ENCODE measurements at regions not wholly inside any gene's neighbourhood (a gene's known extent, or its start where the extent isn't known, plus 50 kb on each side); places are given as distances from the start of the nearest gene placed in this dataset.

- TF ChIP-seq, protein P1, sequence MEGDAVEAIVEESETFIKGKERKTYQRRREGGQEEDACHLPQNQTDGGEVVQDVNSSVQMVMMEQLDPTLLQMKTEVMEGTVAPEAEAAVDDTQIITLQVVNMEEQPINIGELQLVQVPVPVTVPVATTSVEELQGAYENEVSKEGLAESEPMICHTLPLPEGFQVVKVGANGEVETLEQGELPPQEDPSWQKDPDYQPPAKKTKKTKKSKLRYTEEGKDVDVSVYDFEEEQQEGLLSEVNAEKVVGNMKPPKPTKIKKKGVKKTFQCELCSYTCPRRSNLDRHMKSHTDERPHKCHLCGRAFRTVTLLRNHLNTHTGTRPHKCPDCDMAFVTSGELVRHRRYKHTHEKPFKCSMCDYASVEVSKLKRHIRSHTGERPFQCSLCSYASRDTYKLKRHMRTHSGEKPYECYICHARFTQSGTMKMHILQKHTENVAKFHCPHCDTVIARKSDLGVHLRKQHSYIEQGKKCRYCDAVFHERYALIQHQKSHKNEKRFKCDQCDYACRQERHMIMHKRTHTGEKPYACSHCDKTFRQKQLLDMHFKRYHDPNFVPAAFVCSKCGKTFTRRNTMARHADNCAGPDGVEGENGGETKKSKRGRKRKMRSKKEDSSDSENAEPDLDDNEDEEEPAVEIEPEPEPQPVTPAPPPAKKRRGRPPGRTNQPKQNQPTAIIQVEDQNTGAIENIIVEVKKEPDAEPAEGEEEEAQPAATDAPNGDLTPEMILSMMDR (conservative IDR thresholded peaks at IDR 0.05 in 1 of 2, IDR thresholded peaks at IDR 0.05 in 1 of 2; ENCODE audit: low read depth in 1 of 2, low read length in 2 of 2): no peak
- TF ChIP-seq EZH2 (IDR thresholded peaks at IDR 0.05; ENCODE audit: low read length, missing control alignments): no peak
Measured at GRCh38 chr2:64296140-64296480, 151.9 kb upstream of the PELI1 start.

Data from fibroblast of lung (primary cell).